ENCODE measurements at regions not wholly inside any gene's neighbourhood (a gene's known extent, or its start where the extent isn't known, plus 50 kb on each side); places are given as distances from the start of the nearest gene placed in this dataset.

- no peak for DNase-seq
Measured at GRCh38 chr13:31081316-31081715, 80.4 kb downstream of the HSPH1 start.

- DNase-seq: no peak
Measured at GRCh38 chr13:31074756-31075155, 86.9 kb downstream of the HSPH1 start.

- no peak for DNase-seq
Measured at GRCh38 chr13:31073859-31074718, 87.6 kb downstream of the HSPH1 start.

- no peak for DNase-seq
Measured at GRCh38 chr13:31072041-31072440, 89.7 kb downstream of the HSPH1 start.

- no peak for DNase-seq
Measured at GRCh38 chr13:31069808-31070534, 91.7 kb downstream of the HSPH1 start.

- DNase-seq: no peak
Measured at GRCh38 chr13:31068119-31068423, 93.6 kb downstream of the HSPH1 start.

- no peak for DNase-seq
Measured at GRCh38 chr13:31067416-31068118, 94.1 kb downstream of the HSPH1 start.

GRCh38 chr13:31064636-31065035, 97.1 kb downstream of the HSPH1 start:
- no peak for DNase-seq

- no peak for DNase-seq
Measured at GRCh38 chr13:31063772-31064171, 97.9 kb downstream of the HSPH1 start.

GRCh38 chr13:31060655-31061054, 101.0 kb downstream of the HSPH1 start:
- no peak for DNase-seq

- no peak for DNase-seq
Measured at GRCh38 chr13:31060220-31060619, 101.5 kb downstream of the HSPH1 start.

- DNase-seq: no peak
Measured at GRCh38 chr13:31057403-31058033, 104.2 kb downstream of the HSPH1 start.

- DNase-seq: no peak
Measured at GRCh38 chr13:31056644-31057271, 104.9 kb downstream of the HSPH1 start.

- DNase-seq: no peak
Measured at GRCh38 chr13:31055589-31055988, 106.1 kb downstream of the HSPH1 start.

- DNase-seq: no peak
Measured at GRCh38 chr13:31054632-31055031, 107.1 kb downstream of the HSPH1 start.

GRCh38 chr13:31053896-31054295, 107.8 kb downstream of the HSPH1 start:
- DNase-seq: no peak

GRCh38 chr13:31053091-31053490, 108.6 kb downstream of the HSPH1 start:
- DNase-seq: no peak

GRCh38 chr13:31052478-31052877, 109.2 kb downstream of the HSPH1 start:
- no peak for DNase-seq

GRCh38 chr13:31051999-31052398, 109.7 kb downstream of the HSPH1 start:
- DNase-seq: no peak

- peak; percentile 26 to 37 for DNase-seq
Measured at GRCh38 chr13:31050486-31051400, 111.0 kb downstream of the HSPH1 start.

GRCh38 chr13:31049833-31050232, 111.9 kb downstream of the HSPH1 start:
- DNase-seq: no peak

- no peak for DNase-seq
Measured at GRCh38 chr13:31049083-31049482, 112.6 kb downstream of the HSPH1 start.

Measured in AML-193 (cell line).